ENCODE measurements at regions not wholly inside any gene's neighbourhood (a gene's known extent, or its start where the extent isn't known, plus 50 kb on each side); places are given as distances from the start of the nearest gene placed in this dataset.

DNA sequence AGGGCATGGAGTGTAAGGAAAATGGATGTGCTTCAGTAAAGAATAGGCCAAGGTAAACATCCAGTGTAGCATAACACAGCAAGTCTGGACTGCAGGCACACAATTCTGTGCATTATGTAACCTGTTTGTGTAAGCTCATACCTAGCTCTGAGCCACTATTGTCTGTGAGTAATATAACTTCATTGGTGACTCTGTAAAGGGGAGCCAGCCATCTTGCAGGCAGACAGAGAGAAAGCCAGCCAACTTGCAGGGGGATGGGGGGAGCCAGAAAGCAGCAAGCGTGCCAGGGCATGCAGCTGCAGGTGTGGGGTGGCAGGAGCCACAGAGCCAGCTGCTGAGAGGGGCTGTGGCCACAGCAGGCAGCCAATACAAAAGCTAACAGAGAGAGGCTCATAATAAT is 449.2 kb downstream of the IPMK start:
- H3K4me3 ChIP-seq (ENCODE audit: low read depth, low read length): no peak overlapping the region
- TF ChIP-seq, protein P1, sequence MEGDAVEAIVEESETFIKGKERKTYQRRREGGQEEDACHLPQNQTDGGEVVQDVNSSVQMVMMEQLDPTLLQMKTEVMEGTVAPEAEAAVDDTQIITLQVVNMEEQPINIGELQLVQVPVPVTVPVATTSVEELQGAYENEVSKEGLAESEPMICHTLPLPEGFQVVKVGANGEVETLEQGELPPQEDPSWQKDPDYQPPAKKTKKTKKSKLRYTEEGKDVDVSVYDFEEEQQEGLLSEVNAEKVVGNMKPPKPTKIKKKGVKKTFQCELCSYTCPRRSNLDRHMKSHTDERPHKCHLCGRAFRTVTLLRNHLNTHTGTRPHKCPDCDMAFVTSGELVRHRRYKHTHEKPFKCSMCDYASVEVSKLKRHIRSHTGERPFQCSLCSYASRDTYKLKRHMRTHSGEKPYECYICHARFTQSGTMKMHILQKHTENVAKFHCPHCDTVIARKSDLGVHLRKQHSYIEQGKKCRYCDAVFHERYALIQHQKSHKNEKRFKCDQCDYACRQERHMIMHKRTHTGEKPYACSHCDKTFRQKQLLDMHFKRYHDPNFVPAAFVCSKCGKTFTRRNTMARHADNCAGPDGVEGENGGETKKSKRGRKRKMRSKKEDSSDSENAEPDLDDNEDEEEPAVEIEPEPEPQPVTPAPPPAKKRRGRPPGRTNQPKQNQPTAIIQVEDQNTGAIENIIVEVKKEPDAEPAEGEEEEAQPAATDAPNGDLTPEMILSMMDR (conservative IDR thresholded peaks at IDR 0.05; ENCODE audit: low read depth, low read length): no peak
- no peak for DNase-seq (ENCODE audit: low read depth)

DNA sequence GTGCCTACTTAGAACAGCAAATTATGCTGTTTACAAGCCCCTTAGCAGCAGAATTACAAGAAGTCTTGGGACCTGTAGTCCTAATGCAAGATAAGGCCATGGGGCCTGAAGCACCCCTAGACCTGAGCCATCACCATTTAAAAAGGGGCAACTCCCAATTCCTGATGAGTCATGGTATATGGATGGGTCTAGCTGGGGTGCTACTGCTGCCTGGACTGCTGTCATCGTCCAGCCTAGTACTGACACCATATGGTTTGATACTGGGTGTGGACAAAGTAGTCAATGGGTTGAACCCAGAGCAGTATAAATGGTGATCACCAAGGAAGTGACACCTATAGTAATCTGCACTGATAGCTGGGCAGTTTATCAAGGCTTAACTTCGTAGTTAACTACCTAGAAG is 450.0 kb downstream of the IPMK start:
- DNase-seq (ENCODE audit: low read depth): no peak
- no peak overlapping the region for H3K4me3 ChIP-seq (ENCODE audit: low read depth, low read length)
- TF ChIP-seq, protein P1 (conservative IDR thresholded peaks at IDR 0.05; ENCODE audit: low read depth, low read length): no peak

DNA sequence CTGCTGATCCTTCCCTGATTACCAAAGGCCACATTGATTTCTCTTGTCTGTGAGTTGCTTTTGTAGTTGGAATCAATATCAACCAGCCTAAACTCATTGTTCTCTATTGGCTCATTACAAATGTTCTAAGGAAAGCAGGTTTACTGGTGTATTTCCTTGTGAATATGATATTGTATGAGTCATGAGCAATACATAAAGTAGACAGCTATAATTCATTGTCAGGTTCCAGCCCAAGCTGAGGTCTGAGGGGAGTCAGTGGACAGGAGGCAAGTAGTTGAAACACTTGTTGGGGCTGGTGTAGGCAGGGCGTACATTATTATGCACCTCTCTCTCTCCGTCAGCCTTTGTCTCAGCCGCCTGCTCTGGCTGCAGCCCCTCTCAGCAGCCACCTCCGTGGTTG is 451.7 kb downstream of the IPMK start:
- no peak overlapping the region for H3K4me3 ChIP-seq (ENCODE audit: low read depth, low read length)
- TF ChIP-seq, protein P1 (conservative IDR thresholded peaks at IDR 0.05; ENCODE audit: low read depth, low read length): no peak
- DNase-seq (ENCODE audit: low read depth): no peak

DNA sequence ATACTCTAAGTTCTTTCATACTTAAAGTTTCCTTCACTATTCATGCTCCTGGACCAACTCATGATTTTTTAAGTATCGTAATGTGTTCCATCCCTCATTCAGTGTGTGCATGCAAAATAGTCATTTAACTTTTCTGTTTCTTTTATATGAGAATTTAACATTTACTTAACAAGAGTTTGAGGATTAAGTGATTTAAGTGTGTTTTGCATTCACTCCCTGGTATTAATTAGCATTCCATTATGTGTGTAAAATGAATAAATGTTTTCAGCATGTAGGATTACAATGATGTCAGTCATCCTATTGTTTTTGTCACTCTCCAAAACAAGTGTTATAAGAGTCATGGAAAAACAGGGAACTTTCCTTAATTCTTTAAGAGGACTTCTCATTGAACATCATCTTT is 457.7 kb downstream of the IPMK start:
- no peak for DNase-seq (ENCODE audit: low read depth)
- TF ChIP-seq, protein P1 (conservative IDR thresholded peaks at IDR 0.05; ENCODE audit: low read depth, low read length): no peak
- H3K4me3 ChIP-seq (ENCODE audit: low read depth, low read length): no peak overlapping the region

DNA sequence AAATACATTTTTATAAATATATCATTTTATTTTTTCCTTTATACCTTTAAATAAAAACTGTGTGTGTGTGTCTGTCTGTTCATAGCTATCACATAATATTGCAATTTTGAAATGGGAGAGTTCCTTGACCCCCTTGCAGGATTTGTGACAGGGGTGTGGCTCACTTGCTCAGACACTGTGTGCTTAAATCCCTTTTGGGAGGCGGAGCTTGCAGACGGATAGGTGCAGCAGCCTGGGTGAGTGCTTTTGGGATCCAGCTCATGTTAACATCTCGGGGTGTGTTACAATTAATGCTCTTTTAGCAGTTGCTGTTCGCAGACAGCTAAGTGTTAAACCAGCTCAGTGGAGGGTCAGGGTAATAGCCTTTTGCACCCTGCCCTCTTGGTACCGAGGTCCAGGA is 459.8 kb downstream of the IPMK start:
- no peak for DNase-seq (ENCODE audit: low read depth)

DNA sequence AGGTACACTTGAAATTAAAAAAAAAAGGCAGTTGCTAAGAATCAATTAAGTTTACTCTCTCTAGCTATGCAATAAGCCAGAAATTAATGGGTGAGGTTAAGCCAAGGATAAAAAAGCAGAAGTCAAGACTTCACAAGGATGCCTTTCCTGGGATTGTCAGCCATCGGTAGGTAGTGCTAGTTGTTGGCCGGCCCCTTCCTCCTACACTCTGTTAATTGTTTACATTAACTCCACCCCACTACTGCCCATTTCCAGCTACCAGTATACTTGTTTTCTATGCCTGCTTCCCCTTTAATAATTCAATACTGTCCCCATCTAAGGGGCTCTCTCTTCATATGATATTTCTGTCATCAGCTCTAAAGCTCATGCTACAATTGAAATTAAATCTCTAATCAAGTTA is 461.0 kb downstream of the IPMK start:
- TF ChIP-seq, protein P1 (conservative IDR thresholded peaks at IDR 0.05; ENCODE audit: low read depth, low read length): no peak
- no peak for DNase-seq (ENCODE audit: low read depth)
- no peak overlapping the region for H3K4me3 ChIP-seq (ENCODE audit: low read depth, low read length)

More for the DNA sequence above, 459.8 kb downstream of the IPMK start:
- TF ChIP-seq, protein P1 (conservative IDR thresholded peaks at IDR 0.05; ENCODE audit: low read depth, low read length): no peak
- no peak overlapping the region for H3K4me3 ChIP-seq (ENCODE audit: low read depth, low read length)

DNA sequence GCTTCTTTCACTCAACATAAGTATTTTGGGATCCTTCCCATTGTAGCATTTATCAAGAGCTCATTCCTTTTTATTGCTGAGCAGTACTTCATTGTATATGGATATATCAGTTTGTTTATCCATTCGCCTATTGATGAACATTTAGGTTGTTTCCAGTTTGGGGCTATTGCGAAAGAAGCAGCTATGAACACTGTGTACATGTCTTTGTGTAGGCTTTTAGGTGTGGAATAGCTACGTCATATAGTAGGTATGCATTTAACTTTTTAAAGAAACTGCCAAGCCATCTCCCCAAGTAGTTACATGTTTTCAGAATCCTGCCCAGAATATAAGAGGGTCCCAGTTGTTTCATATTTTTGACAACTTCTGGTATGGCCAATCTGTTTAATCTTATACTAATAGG is 468.1 kb downstream of the IPMK start:
- TF ChIP-seq, protein P1 (conservative IDR thresholded peaks at IDR 0.05; ENCODE audit: low read depth, low read length): no peak
- no peak overlapping the region for H3K4me3 ChIP-seq (ENCODE audit: low read depth, low read length)
- DNase-seq (ENCODE audit: low read depth): no peak

Data from epithelial cell of proximal tubule (primary cell).